HG02884 (cell line): ENCODE measurements at regions not wholly inside any gene's neighbourhood (a gene's known extent, or its start where the extent isn't known, plus 50 kb on each side); places are given as distances from the start of the nearest gene placed in this dataset.
A peak's percentile ranks its signal among the peaks of the same experiment; 100 is the strongest.

ENCODE experiments used
- ATAC-seq: cut with Tn5 transposase; IDR thresholded peaks from one replicate; pipeline ENCODE4 v1.9.1; 2021; ENCODE audit warnings: mild to moderate bottlenecking, moderate library complexity; ENCODE audit not compliant: unreplicated experiment

DNA sequence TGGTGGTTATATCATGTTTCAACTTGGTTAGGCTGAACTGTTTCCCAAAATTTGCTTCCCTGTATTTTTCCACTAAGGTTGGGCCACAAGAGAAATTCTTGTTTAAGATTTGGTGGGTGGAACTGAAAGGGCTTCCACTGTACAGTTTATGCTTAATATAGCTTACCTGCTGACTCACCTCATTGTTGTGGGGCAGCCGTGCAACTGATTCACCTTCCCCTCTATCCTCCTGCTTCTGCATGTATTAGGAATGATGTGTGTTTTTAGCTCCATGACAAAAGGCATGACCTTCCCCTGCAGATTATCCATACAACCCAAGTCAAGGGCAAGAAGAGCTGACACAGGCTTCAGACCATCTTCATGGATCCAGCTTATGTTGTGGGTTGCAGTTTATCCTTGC, 98.4 kb upstream of the GULP1 start:
- ATAC-seq, result no peak

DNA sequence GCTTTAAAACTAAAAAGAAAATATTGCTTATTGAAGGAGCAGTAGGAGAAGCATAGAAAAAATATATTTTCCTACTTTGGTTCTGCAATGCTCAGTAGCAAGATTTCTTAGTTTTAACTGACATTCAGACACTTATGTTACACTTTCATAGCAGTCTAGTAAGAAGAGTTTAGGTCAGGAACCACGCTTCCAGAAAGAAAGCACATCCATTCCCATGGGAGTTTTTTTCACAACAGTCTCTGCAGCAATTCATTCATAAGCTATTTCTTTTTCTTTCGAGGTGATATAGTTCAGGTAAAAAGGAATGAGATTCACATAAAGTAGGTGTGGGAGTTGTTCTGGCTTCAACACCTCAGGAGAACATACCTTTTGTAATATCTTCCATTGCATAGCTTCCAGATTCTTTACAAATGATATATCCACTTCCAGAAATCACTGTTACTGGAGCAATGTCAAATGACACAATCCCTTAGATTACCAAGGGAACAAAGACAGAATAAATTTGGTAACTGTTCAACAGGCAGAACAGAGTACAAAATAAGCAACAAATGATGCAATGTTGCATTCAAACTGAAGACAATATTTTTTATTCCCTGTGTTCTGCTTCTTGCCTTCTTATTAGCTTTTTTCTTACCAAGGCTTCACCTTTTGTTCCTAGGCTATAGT, 95.2 kb upstream of the GULP1 start:
- no peak for ATAC-seq

- no peak for ATAC-seq
Measured at GRCh38 chr2:188199716-188200128, 92.0 kb upstream of the GULP1 start.

DNA sequence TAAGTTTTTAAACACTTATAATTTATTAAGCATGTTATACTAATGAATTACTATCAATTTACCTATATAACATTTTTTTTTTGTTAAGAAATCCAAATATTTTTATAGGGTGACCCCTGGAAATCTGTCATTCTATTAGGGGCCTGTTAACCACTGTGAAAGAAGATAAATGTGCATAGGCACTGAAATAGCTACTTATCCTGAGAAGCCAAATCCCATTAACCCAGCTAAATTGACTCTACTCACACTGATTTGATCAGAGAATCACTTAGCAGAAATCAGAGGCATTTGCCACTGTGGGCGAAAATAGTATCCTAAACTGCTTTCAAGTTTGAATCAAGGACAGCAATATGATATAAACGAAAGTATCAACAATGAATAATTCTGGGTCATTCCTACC, 90.0 kb upstream of the GULP1 start:
- ATAC-seq, result no peak

- ATAC-seq, result no peak
Measured at GRCh38 chr2:188202777-188203176, 88.9 kb upstream of the GULP1 start.

DNA sequence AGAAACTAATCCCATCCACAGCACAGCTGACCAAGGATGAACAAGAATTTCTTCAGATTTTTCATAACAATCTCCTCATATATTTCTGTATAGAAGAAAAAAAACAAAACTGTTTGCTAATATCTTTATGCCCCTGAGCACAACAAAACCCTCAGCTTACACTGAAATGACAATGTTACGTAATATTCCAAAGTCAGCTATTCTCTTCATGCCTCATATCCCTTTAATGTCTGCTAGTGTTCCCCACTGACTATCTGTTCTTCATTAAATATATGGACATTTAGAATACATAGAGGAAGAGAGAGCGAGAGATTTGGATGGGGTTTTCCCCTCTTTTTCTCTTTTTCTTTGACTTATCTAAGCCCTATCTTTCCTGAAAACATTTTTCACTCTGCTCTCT, 87.9 kb upstream of the GULP1 start:
- no peak for ATAC-seq

GRCh38 chr2:188204824-188205223, 86.8 kb upstream of the GULP1 start:
- ATAC-seq, result no peak

- ATAC-seq, result no peak
Measured at GRCh38 chr2:188207554-188207953, 84.1 kb upstream of the GULP1 start.

- no peak for ATAC-seq
Measured at GRCh38 chr2:188209218-188209617, 82.5 kb upstream of the GULP1 start.

- no peak for ATAC-seq
Measured at GRCh38 chr2:188217264-188217663, 74.4 kb upstream of the GULP1 start.

DNA sequence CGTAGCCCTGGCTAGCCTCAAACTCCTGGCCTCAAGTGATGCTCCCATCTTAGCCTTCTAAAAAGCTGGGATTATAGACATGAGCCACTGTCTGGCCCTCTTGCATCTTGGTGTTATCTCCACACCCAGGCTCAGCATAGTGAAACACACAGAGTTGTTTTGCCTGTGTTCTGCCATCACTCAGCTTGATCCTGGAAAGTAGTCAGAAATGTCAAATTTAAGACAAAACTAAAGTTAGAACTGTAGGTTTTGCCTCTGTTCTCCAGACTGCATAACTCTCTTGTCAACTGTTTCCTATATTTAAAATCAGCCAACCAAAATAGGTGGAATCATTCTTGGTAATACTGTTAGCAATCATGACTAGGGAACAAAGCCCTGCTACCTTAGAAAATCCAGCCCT, 72.1 kb upstream of the GULP1 start:
- no peak for ATAC-seq

DNA sequence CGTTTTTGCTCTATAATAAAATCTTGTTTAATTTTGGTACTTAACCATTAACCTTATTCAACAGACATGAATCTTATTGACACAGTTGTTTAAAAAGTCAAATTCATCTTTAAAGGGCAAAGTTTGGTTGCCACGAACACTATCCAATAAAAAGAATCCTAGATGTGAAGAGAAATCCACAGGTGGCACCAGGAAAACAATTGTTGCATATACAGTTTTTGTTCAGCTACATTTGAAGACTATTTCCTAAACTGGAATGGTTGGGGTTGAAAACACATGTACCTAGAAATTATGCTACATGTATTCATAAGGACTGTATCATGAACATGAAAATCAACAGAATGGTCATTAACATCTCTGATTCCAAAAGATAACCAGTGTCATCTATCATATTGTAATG, 71.1 kb upstream of the GULP1 start:
- ATAC-seq, result no peak

DNA sequence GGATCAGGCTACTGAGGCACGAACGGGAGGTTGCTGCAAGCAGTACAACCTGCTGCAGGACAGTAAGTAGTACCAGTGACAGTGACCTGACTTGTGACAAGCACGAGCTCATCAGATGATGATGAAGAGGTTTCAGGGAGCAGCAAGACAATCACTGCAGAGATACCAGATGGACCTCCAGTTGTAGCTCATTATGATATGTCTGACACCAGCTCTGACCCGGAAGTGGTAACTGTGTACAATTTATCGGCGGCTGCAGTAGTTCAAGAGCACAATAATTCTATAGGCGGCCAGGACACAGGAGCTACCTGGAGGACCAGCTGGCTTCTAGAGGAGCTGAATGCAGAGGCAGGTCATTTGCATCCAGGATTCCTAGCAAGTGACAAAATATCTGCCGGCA, 64.0 kb upstream of the GULP1 start:
- no peak for ATAC-seq

GRCh38 chr2:188235364-188235763, 56.3 kb upstream of the GULP1 start:
- ATAC-seq, result peak; percentile 86

GRCh38 chr2:188238386-188238785, 53.3 kb upstream of the GULP1 start:
- no peak for ATAC-seq
